A549 (cell line): ENCODE measurements at regions not wholly inside any gene's neighbourhood (a gene's known extent, or its start where the extent isn't known, plus 50 kb on each side); places are given as distances from the start of the nearest gene placed in this dataset.

Experiments used
- ATAC-seq, 2 experiments: fragments of 200-7000 bp in 1 of 2; fragments of >200 bp in 1 of 2; cut with Nextera tagmentation in 1 of 2; cut with Tn5 transposase in 1 of 2; 3 replicates each; pipeline versions ENCODE4 v1.8.0 to v1.9.1; 2018 to 2020; ENCODE audit warnings: mild to moderate bottlenecking in 1 of 2, moderate library complexity in 1 of 2
- CTCF ChIA-PET: fragments of 300-600 bp; sonication (Branson Sonifier 250); formaldehyde crosslinking; extraction: SDS; loops from one replicate; lab custom pipeline; 2021; ENCODE audit warnings: antibody characterized with exemption, inconsistent platforms; lab: Yijun Ruan, JAX
- POLR2A ChIA-PET: fragments of 350-600 bp; formaldehyde crosslinking; extraction: SDS; loops from one replicate; lab custom pipeline; 2021; ENCODE audit warnings: antibody characterized with exemption, inconsistent platforms; lab: Yijun Ruan, JAX
- DNase-seq, 2 experiments: peaks; one replicate each; pipeline versions ENCODE4 v3.0.0 to v3.0.0-alpha.2; 2011 to 2016; ENCODE audit warnings: low read depth in 1 of 2, low spot score in 1 of 2
- FAIRE-seq: peaks from 2 replicates; lab custom pipeline; 2011; peaks lifted over from hg19 to GRCh38; lab: Jason Lieb, UNC
- H3K27ac ChIP-seq, 2 experiments: fragments of >200 bp; sonication (Bioruptor Twin); formaldehyde crosslinking; 3 replicates each; pipeline ENCODE4 v1.5.1; 2016 to 2017
- H3K4me1 ChIP-seq: fragments of >200 bp; sonication (Bioruptor Twin); formaldehyde crosslinking; 3 replicates; pipeline ENCODE4 v1.6.1; 2016
- H3K4me2 ChIP-seq: fragments of >200 bp; sonication (Bioruptor Twin); formaldehyde crosslinking; 3 replicates; pipeline ENCODE4 v1.6.1; 2016
- H3K4me3 ChIP-seq: fragments of >200 bp; sonication (Bioruptor Twin); formaldehyde crosslinking; 3 replicates; pipeline ENCODE4 v1.5.1; 2016
- H3K9me3 ChIP-seq: fragments of >200 bp; sonication (Bioruptor Twin); formaldehyde crosslinking; 3 replicates; pipeline ENCODE4 v1.6.1; 2016
- BHLHE40 ChIP-seq: IDR thresholded peaks from 2 replicates; pipeline ENCODE4 v1.6.1; 2012; ENCODE audit warnings: low read depth, low read length, inconsistent platforms
- CBX8 ChIP-seq: fragments of 200-600 bp; sonication (generic); IDR thresholded peaks from 2 replicates; pipeline ENCODE4 v1.6.1; 2016
- CEBPB ChIP-seq, 2 experiments: fragments of >200 bp in 1 of 2; sonication (Bioruptor Twin) in 1 of 2; formaldehyde crosslinking in 1 of 2; IDR thresholded peaks; 2 replicates each; pipeline ENCODE4 v1.6.1; 2012 to 2016
- EHF ChIP-seq: fragments of 250-450 bp; sonication (Bioruptor Pico); IDR thresholded peaks from 2 replicates; pipeline ENCODE4 v1.5.0; 2020; ENCODE audit warnings: mild to moderate bottlenecking
- FOSL2 ChIP-seq, 2 experiments: fragments of 450-650 bp in 1 of 2; fragments of >200 bp in 1 of 2; sonication (Bioruptor Twin) in 1 of 2; formaldehyde crosslinking; IDR thresholded peaks; 2 replicates each; pipeline versions ENCODE4 v1.5.0 to v1.6.1; 2016 to 2020; ENCODE audit warnings: mild to moderate bottlenecking in 1 of 2, moderate library complexity in 1 of 2
- FOXS1 ChIP-seq: fragments of 250-450 bp; sonication (Bioruptor Pico); IDR thresholded peaks from 2 replicates; pipeline ENCODE4 v1.5.0; 2020; ENCODE audit warnings: mild to moderate bottlenecking, moderate library complexity
- GATA3 ChIP-seq: IDR thresholded peaks from 2 replicates; pipeline ENCODE4 v1.6.1; 2012; ENCODE audit warnings: borderline replicate concordance
- HMGXB4 ChIP-seq: fragments of 250-450 bp; sonication (Bioruptor Pico); IDR thresholded peaks from 2 replicates; pipeline ENCODE4 v1.5.0; 2021; ENCODE audit warnings: mild to moderate bottlenecking, moderate library complexity, borderline replicate concordance
- HOXB13 ChIP-seq: fragments of 250-450 bp; sonication (Bioruptor Pico); IDR thresholded peaks from 2 replicates; pipeline ENCODE4 v1.5.0; 2020; ENCODE audit warnings: low read depth, mild to moderate bottlenecking, moderate library complexity
- JUN ChIP-seq, 2 experiments: fragments of >200 bp; sonication (Bioruptor Twin); formaldehyde crosslinking; IDR thresholded peaks; 2 replicates in 1 of 2; 3 replicates in 1 of 2; pipeline ENCODE4 v1.6.1; 2016 to 2017
- JUNB ChIP-seq: fragments of >200 bp; sonication (Bioruptor Twin); formaldehyde crosslinking; IDR thresholded peaks from 2 replicates; pipeline ENCODE4 v1.6.1; 2016
- POLR2A ChIP-seq: IDR thresholded peaks from 2 replicates; pipeline ENCODE4 v1.6.1; 2012; ENCODE audit warnings: mild to moderate bottlenecking, low read length
- RCOR1 ChIP-seq: fragments of 150-350 bp; IDR thresholded peaks from 2 replicates; pipeline ENCODE4 v1.6.1; 2014; ENCODE audit warnings: antibody characterized with exemption, low read length, low read depth
- REST ChIP-seq: fragments of 200-600 bp; sonication (generic); IDR thresholded peaks from 2 replicates; pipeline ENCODE4 v1.6.1; 2016; ENCODE audit warnings: antibody characterized with exemption, mild to moderate bottlenecking, moderate library complexity
- RNF2 ChIP-seq: fragments of 200-600 bp; sonication (generic); IDR thresholded peaks from 2 replicates; pipeline ENCODE4 v1.6.1; 2016; ENCODE audit warnings: low read depth, mild to moderate bottlenecking, antibody characterized with exemption, moderate library complexity, borderline replicate concordance
- SMC3 ChIP-seq: fragments of >200 bp; sonication (Bioruptor Twin); formaldehyde crosslinking; IDR thresholded peaks from 3 replicates; pipeline ENCODE4 v1.6.1; 2018; ENCODE audit warnings: inconsistent platforms
- SREBF2 ChIP-seq: fragments of 450-650 bp; IDR thresholded peaks from 2 replicates; pipeline ENCODE4 v1.6.1; 2014; ENCODE audit warnings: mild to moderate bottlenecking, moderate library complexity
- TP53 ChIP-seq: fragments of 250-450 bp; sonication (Bioruptor Pico); IDR thresholded peaks from 2 replicates; pipeline ENCODE4 v1.5.0; 2021; ENCODE audit warnings: mild to moderate bottlenecking, moderate library complexity
- WGBS: methylation state at CpG from one replicate; pipeline ENCODE4 v1.1.6; 2017; ENCODE audit errors: missing lambda C conversion rate; 5-methylcytosine and 5-hydroxymethylcytosine counted together
- TF ChIP-seq, protein P1 (sequence below): fragments of >200 bp; sonication (Bioruptor Twin); formaldehyde crosslinking; IDR thresholded peaks from 3 replicates; pipeline ENCODE4 v1.6.1; 2016
- TF ChIP-seq, protein P2 (sequence below): fragments of 250-450 bp; sonication (Bioruptor Pico); IDR thresholded peaks from 2 replicates; pipeline ENCODE4 v1.5.0; 2020; ENCODE audit warnings: low read depth, mild to moderate bottlenecking, moderate library complexity
- TF ChIP-seq, protein P3 (sequence below): fragments of >200 bp; sonication (Bioruptor Twin); formaldehyde crosslinking; IDR thresholded peaks from 3 replicates; pipeline ENCODE4 v1.5.1; 2016
- TF ChIP-seq, protein P4 (sequence below): IDR thresholded peaks from 2 replicates; pipeline ENCODE4 v1.6.1; 2012

DNA sequence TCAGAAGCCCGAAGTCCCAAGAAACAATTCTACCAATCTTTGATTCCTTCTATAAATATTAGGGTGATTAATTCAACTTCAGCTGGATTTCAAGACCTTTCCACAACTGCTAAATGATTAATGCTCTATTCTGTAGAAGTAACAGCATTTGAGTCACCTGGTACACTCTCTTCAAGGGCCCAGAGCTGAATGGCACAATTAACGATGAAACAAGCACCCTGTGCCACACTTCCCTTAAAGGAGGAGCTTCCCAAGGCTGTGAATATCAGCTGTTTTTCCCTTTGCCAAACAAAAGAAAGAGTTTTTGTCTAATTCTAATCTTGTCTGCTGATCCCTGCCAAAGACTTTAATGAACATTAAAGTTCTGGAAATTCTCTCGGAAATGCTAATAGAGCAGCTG lies 56.0 kb downstream of the BOD1L2 start:
- H3K4me1 ChIP-seq, result no peaks in the 10 kb centered on the region
- FAIRE-seq (no peak), DNase-seq (no peak), ATAC-seq (no peak)
- no peaks in the 10 kb centered on the region for H3K9me3 ChIP-seq
- WGBS, result 74% methylated on average over 3 of the region's 3 CpGs
- POLR2A ChIA-PET, result no interaction called here
- TF ChIP-seq GATA3 (no peak), RCOR1 (no peak), SREBF2 (no peak), CBX8 (no peak), POLR2A (no peak), SMC3 (no peak), JUNB (no peak), JUN (IDR thresholded peaks at IDR 0.05) (no peak), EHF (CRISPR knock-in tag) (no peak), BHLHE40 (no peak), HOXB13 (CRISPR knock-in tag) (no peak), REST (no peak), RNF2 (no peak)
- TF ChIP-seq, protein P1, sequence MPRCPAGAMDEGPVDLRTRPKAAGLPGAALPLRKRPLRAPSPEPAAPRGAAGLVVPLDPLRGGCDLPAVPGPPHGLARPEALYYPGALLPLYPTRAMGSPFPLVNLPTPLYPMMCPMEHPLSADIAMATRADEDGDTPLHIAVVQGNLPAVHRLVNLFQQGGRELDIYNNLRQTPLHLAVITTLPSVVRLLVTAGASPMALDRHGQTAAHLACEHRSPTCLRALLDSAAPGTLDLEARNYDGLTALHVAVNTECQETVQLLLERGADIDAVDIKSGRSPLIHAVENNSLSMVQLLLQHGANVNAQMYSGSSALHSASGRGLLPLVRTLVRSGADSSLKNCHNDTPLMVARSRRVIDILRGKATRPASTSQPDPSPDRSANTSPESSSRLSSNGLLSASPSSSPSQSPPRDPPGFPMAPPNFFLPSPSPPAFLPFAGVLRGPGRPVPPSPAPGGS, result no peak
- TF ChIP-seq, protein P2, sequence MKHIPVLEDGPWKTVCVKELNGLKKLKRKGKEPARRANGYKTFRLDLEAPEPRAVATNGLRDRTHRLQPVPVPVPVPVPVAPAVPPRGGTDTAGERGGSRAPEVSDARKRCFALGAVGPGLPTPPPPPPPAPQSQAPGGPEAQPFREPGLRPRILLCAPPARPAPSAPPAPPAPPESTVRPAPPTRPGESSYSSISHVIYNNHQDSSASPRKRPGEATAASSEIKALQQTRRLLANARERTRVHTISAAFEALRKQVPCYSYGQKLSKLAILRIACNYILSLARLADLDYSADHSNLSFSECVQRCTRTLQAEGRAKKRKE (CRISPR knock-in tag), result no peak
- TF ChIP-seq, protein P3, sequence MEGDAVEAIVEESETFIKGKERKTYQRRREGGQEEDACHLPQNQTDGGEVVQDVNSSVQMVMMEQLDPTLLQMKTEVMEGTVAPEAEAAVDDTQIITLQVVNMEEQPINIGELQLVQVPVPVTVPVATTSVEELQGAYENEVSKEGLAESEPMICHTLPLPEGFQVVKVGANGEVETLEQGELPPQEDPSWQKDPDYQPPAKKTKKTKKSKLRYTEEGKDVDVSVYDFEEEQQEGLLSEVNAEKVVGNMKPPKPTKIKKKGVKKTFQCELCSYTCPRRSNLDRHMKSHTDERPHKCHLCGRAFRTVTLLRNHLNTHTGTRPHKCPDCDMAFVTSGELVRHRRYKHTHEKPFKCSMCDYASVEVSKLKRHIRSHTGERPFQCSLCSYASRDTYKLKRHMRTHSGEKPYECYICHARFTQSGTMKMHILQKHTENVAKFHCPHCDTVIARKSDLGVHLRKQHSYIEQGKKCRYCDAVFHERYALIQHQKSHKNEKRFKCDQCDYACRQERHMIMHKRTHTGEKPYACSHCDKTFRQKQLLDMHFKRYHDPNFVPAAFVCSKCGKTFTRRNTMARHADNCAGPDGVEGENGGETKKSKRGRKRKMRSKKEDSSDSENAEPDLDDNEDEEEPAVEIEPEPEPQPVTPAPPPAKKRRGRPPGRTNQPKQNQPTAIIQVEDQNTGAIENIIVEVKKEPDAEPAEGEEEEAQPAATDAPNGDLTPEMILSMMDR, result no peak
- CTCF ChIA-PET, result no interaction called here
- H3K27ac ChIP-seq, result no peak overlapping the region
- H3K4me2 ChIP-seq, result no peak overlapping the region
- H3K4me3 ChIP-seq, result no peak overlapping the region

GRCh38 chr18:57205641-57206040 lies 58.8 kb downstream of the BOD1L2 start:
- TF ChIP-seq GATA3 (no peak), CEBPB (IDR thresholded peaks at IDR 0.05) (no peak), FOSL2 (IDR thresholded peaks at IDR 0.05) (no peak), FOSL2 (CRISPR knock-in tag; IDR thresholded peaks at IDR 0.05) (no peak), FOXS1 (no peak), TP53 (CRISPR knock-in tag) (no peak), HMGXB4 (CRISPR knock-in tag) (no peak)
- TF ChIP-seq, protein P4, sequence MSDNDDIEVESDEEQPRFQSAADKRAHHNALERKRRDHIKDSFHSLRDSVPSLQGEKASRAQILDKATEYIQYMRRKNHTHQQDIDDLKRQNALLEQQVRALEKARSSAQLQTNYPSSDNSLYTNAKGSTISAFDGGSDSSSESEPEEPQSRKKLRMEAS, result no peak
- DNase-seq, result no peak
- CTCF ChIA-PET, result no interaction called here
- no peak overlapping the region for H3K4me2 ChIP-seq
- H3K4me3 ChIP-seq, result no peak overlapping the region
- 88% methylated on average over 4 of the region's 4 CpGs for WGBS
- H3K9me3 ChIP-seq, result no peaks in the 10 kb centered on the region
- H3K4me1 ChIP-seq, result peaks cover 11% of the 10 kb centered on the region
- no peak for ATAC-seq
- POLR2A ChIA-PET, result no interaction called here
- no peak overlapping the region for H3K27ac ChIP-seq
- no peak for FAIRE-seq
